Endothelial cell of umbilical vein (primary cell): ENCODE measurements at regions not wholly inside any gene's neighbourhood (a gene's known extent, or its start where the extent isn't known, plus 50 kb on each side); places are given as distances from the start of the nearest gene placed in this dataset.

ENCODE experiments used
- BruUV-seq: library from RNA; stranded (reverse); fragments of 400-500 nt; replicated peaks from 2 replicates; lab custom pipeline; 2021; lab: Mats Ljungman, UMichigan
- CTCF ChIA-PET: fragments of 300-600, 350-600 bp; sonication (Branson Sonifier 250); formaldehyde crosslinking; loops from one replicate; lab custom pipeline; 2021; ENCODE audit warnings: antibody characterized with exemption, inconsistent platforms; lab: Charles Lee
- POLR2A ChIA-PET: fragments of 300-600, 350-600 bp; sonication (Branson Sonifier 250); formaldehyde crosslinking; loops from one replicate; lab custom pipeline; 2021; ENCODE audit warnings: antibody characterized with exemption, inconsistent platforms; lab: Charles Lee
- DNase-seq: peaks from one replicate; pipeline ENCODE4 v3.0.0-alpha.2; 2011; ENCODE audit warnings: low read depth, low spot score
- FAIRE-seq: peaks from 2 replicates; lab custom pipeline; 2011; peaks lifted over from hg19 to GRCh38; lab: Jason Lieb, UNC
- H2AFZ ChIP-seq: 2 replicates; pipeline ENCODE4 v1.6.0; 2012; ENCODE audit warnings: low read depth, low read length, control low read depth, inconsistent platforms
- H3K27ac ChIP-seq: 2 replicates; pipeline ENCODE4 v1.5.1; 2011; ENCODE audit warnings: low read depth, mild to moderate bottlenecking, control low read depth, low read length, moderate library complexity; ENCODE audit not compliant: insufficient read depth
- H3K27me3 ChIP-seq, 2 experiments: 2 replicates each; pipeline versions ENCODE4 v1.6.0 to v1.6.1; 2011; ENCODE audit warnings: low read length in 2 of 2, mixed read lengths in 1 of 2; ENCODE audit not compliant: control insufficient read depth in 2 of 2, insufficient read depth in 2 of 2
- H3K36me3 ChIP-seq, 2 experiments: 2 replicates in 1 of 2; 3 replicates in 1 of 2; pipeline ENCODE4 v1.5.1; 2011; ENCODE audit warnings: low read length in 2 of 2, mild to moderate bottlenecking in 1 of 2, moderate library complexity in 1 of 2; ENCODE audit not compliant: control insufficient read depth in 2 of 2, insufficient read depth in 2 of 2; ENCODE audit errors: extremely low read depth in 1 of 2
- H3K4me1 ChIP-seq: 3 replicates; pipeline ENCODE4 v1.5.1; 2011; ENCODE audit warnings: mild to moderate bottlenecking, low read length; ENCODE audit not compliant: control insufficient read depth, insufficient read depth; ENCODE audit errors: extremely low read depth
- H3K4me2 ChIP-seq: 2 replicates; pipeline ENCODE4 v1.6.1; 2011; ENCODE audit warnings: low read length, control low read depth, mixed read lengths; ENCODE audit not compliant: insufficient read depth
- H3K4me3 ChIP-seq, 3 experiments: fragments of 200-600 bp in 1 of 3; sonication (generic), shearing (Covaris generic) in 1 of 3; replicated peaks in 1 of 3; 2 replicates each; pipeline ENCODE4 v1.5.1; 2011 to 2016; ENCODE audit warnings: control low read depth in 3 of 3, low read length in 3 of 3, mild to moderate bottlenecking in 2 of 3, inconsistent platforms in 1 of 3, low read depth in 1 of 3, moderate library complexity in 1 of 3; ENCODE audit not compliant: insufficient read depth in 1 of 3
- H3K79me2 ChIP-seq: 2 replicates; pipeline ENCODE4 v1.6.0; 2012; ENCODE audit warnings: low read length, inconsistent platforms; ENCODE audit not compliant: control insufficient read depth, insufficient read depth
- H3K9ac ChIP-seq: replicated peaks from 2 replicates; pipeline ENCODE3; 2011; ENCODE audit warnings: low read length, control low read depth; ENCODE audit not compliant: insufficient read depth; ENCODE audit errors: extremely low read depth
- H3K9me1 ChIP-seq: replicated peaks from 3 replicates; pipeline ENCODE4 v1.6.0; 2011; ENCODE audit warnings: mild to moderate bottlenecking, low read length; ENCODE audit not compliant: control insufficient read depth, insufficient read depth; ENCODE audit errors: extremely low read depth
- H3K9me3 ChIP-seq: replicated peaks from 2 replicates; pipeline ENCODE4 v1.5.1; 2012; ENCODE audit warnings: low read length, inconsistent platforms; ENCODE audit not compliant: control insufficient read depth, insufficient read depth
- H4K20me1 ChIP-seq: replicated peaks from 2 replicates; pipeline ENCODE3; 2011; ENCODE audit warnings: mild to moderate bottlenecking, low read length; ENCODE audit not compliant: control insufficient read depth, insufficient read depth; ENCODE audit errors: extremely low read depth
- CTCF ChIP-seq, 2 donors: IDR thresholded peaks; 1 replicate in 1 of 2; 2 replicates in 1 of 2; pipeline ENCODE4 v1.5.1; 2011; ENCODE audit warnings: low read length in 2 of 2, mild to moderate bottlenecking in 2 of 2, moderate library complexity in 2 of 2, control low read depth in 1 of 2, inconsistent platforms in 1 of 2, low read depth in 1 of 2; ENCODE audit not compliant: insufficient read depth in 1 of 2; ENCODE audit errors: extremely low read depth in 1 of 2
- EZH2 ChIP-seq: IDR thresholded peaks from 2 replicates; pipeline ENCODE4 v1.6.1; 2012; ENCODE audit warnings: borderline replicate concordance, low read depth, mild to moderate bottlenecking, moderate library complexity, low read length, inconsistent platforms; ENCODE audit not compliant: severe bottlenecking
- FOS ChIP-seq: IDR thresholded peaks from 2 replicates; pipeline ENCODE4 v1.6.1; 2011; ENCODE audit warnings: mild to moderate bottlenecking, low read length, moderate library complexity, borderline replicate concordance; ENCODE audit not compliant: insufficient read depth
- GATA2 ChIP-seq: IDR thresholded peaks from 2 replicates; pipeline ENCODE4 v1.7.0; 2011; ENCODE audit warnings: low read depth, mild to moderate bottlenecking, moderate library complexity, mixed read lengths, low read length; ENCODE audit not compliant: insufficient read length, insufficient read depth
- JUN ChIP-seq: IDR thresholded peaks from 2 replicates; pipeline ENCODE4 v1.6.1; 2011; ENCODE audit warnings: borderline replicate concordance, low read depth; ENCODE audit not compliant: insufficient read length, insufficient read depth
- MAX ChIP-seq: IDR thresholded peaks from 2 replicates; pipeline ENCODE4 v1.6.1; 2011; ENCODE audit not compliant: insufficient read depth, insufficient read length
- MYC ChIP-seq: IDR thresholded peaks from one replicate; pipeline ENCODE4 v1.6.1; 2011; ENCODE audit warnings: mild to moderate bottlenecking, low read depth, low read length
- POLR2A ChIP-seq: IDR thresholded peaks from 2 replicates; pipeline ENCODE4 v1.6.1; 2012; ENCODE audit warnings: low read depth, mild to moderate bottlenecking, control low read depth, low read length
- POLR2AphosphoS5 ChIP-seq: IDR thresholded peaks from 2 replicates; pipeline ENCODE4 v1.6.1; 2012; ENCODE audit warnings: low read depth, mild to moderate bottlenecking, control low read depth, low read length, moderate library complexity; ENCODE audit not compliant: insufficient read depth
- dilution Hi-C: fragments of 300-500 bp; cut with MboI; formaldehyde crosslinking; loops from one replicate; pipeline ENCODE4 v1.15.0; 2019; ENCODE audit warnings: low sequenced_read_pairs; ENCODE audit not compliant: extremely low pct_ligation_motif_present
- intact Hi-C: fragments of 100-400 bp; cut with micrococcal nuclease; formaldehyde crosslinking; loops from one replicate; pipeline ENCODE4 v1.10.0; 2022

GRCh38 chr9:82621447-82621846 is 441.5 kb downstream of the RASEF start:
- H3K9me1 ChIP-seq = no peaks in the 10 kb centered on the region
- TF ChIP-seq JUN (no peak), MAX (no peak), EZH2 (no peak), FOS (no peak), MYC (no peak), POLR2A (no peak), POLR2AphosphoS5 (no peak), CTCF (IDR thresholded peaks at IDR 0.05; ENCODE audit: extremely low read depth in 1 of 2, insufficient read depth in 1 of 2, low read depth in 1 of 2, low read length in 2 of 2) (no peak), GATA2 (no peak)
- H3K9ac ChIP-seq = no peak overlapping the region
- H3K79me2 ChIP-seq = no peaks in the 10 kb centered on the region
- H3K36me3 ChIP-seq = no peaks in the 10 kb centered on the region
- FAIRE-seq (no peak), DNase-seq (no peak)
- H3K27me3 ChIP-seq = no peaks in the 10 kb centered on the region
- ChIA-PET POLR2A (no interaction called here), CTCF (no interaction called here)
- no peak overlapping the region for H3K4me2 ChIP-seq
- intact Hi-C loops (no loop called here), dilution Hi-C loops (no loop called here)
- H3K4me1 ChIP-seq = no peaks in the 10 kb centered on the region
- no peaks in the 10 kb centered on the region for H3K9me3 ChIP-seq
- no peak overlapping the region for H3K27ac ChIP-seq
- H4K20me1 ChIP-seq = no peaks in the 10 kb centered on the region
- H2AFZ ChIP-seq = no peak overlapping the region
- BruUV-seq = no TSS peak
- no peak overlapping the region for H3K4me3 ChIP-seq
